ENCODE measurements at regions not wholly inside any gene's neighbourhood (a gene's known extent, or its start where the extent isn't known, plus 50 kb on each side); places are given as distances from the start of the nearest gene placed in this dataset.

- no peak for DNase-seq (ENCODE audit: low read depth, low spot score)
- H3K4me3 ChIP-seq (ENCODE audit: low read depth, low read length): no peak overlapping the region
- in situ Hi-C loops (cut with HindIII; ENCODE audit: low sequenced_read_pairs): no loop called here
- TF ChIP-seq, protein P1, sequence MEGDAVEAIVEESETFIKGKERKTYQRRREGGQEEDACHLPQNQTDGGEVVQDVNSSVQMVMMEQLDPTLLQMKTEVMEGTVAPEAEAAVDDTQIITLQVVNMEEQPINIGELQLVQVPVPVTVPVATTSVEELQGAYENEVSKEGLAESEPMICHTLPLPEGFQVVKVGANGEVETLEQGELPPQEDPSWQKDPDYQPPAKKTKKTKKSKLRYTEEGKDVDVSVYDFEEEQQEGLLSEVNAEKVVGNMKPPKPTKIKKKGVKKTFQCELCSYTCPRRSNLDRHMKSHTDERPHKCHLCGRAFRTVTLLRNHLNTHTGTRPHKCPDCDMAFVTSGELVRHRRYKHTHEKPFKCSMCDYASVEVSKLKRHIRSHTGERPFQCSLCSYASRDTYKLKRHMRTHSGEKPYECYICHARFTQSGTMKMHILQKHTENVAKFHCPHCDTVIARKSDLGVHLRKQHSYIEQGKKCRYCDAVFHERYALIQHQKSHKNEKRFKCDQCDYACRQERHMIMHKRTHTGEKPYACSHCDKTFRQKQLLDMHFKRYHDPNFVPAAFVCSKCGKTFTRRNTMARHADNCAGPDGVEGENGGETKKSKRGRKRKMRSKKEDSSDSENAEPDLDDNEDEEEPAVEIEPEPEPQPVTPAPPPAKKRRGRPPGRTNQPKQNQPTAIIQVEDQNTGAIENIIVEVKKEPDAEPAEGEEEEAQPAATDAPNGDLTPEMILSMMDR (IDR thresholded peaks at IDR 0.05; ENCODE audit: low read depth, low read length): no peak
Observed at GRCh38 chr7:114126095-114126494, 207.3 kb upstream of the PPP1R3A start.

- in situ Hi-C loops (cut with HindIII; ENCODE audit: low sequenced_read_pairs): no loop called here
- no peak overlapping the region for H3K4me3 ChIP-seq (ENCODE audit: low read depth, low read length)
- TF ChIP-seq, protein P1 (IDR thresholded peaks at IDR 0.05; ENCODE audit: low read depth, low read length): no peak
- no peak for DNase-seq (ENCODE audit: low read depth, low spot score)
Observed at GRCh38 chr7:114112806-114113205, 194.0 kb upstream of the PPP1R3A start.

DNA sequence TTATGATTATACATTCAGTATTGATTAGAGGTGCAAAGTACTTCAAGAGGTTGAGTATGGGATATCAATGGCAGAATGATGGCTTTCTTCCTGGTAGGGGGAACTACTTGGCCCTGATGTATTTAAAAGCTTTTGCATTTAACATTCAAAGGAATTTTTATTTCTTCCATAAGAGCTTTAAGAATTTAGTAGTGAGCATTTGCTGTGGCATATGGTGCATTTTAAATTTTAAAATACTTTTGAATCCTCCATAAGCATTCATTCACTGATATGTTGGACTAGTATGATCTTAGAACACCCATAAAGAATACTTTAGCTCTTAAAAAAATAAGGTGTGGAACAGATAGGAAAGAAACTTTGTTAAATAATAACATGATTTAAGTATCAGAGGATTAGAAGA, 191.9 kb upstream of the PPP1R3A start:
- in situ Hi-C loops (cut with HindIII; ENCODE audit: low sequenced_read_pairs): no loop called here
- TF ChIP-seq, protein P1 (IDR thresholded peaks at IDR 0.05; ENCODE audit: low read depth, low read length): no peak
- H3K4me3 ChIP-seq (ENCODE audit: low read depth, low read length): no peak overlapping the region
- DNase-seq (ENCODE audit: low read depth, low spot score): no peak

- no peak for DNase-seq (ENCODE audit: low read depth, low spot score)
- no peak overlapping the region for H3K4me3 ChIP-seq (ENCODE audit: low read depth, low read length)
- in situ Hi-C loops (cut with HindIII; ENCODE audit: low sequenced_read_pairs): no loop called here
- TF ChIP-seq, protein P1 (IDR thresholded peaks at IDR 0.05; ENCODE audit: low read depth, low read length): no peak
Observed at GRCh38 chr7:114109721-114110120, 190.9 kb upstream of the PPP1R3A start.

- TF ChIP-seq, protein P1 (IDR thresholded peaks at IDR 0.05; ENCODE audit: low read depth, low read length): no peak
- in situ Hi-C loops (cut with HindIII; ENCODE audit: low sequenced_read_pairs): no loop called here
- H3K4me3 ChIP-seq (ENCODE audit: low read depth, low read length): no peak overlapping the region
- DNase-seq (ENCODE audit: low read depth, low spot score): no peak
Observed at GRCh38 chr7:114109304-114109703, 190.5 kb upstream of the PPP1R3A start.

GRCh38 chr7:114108510-114108909, 189.7 kb upstream of the PPP1R3A start:
- TF ChIP-seq, protein P1 (IDR thresholded peaks at IDR 0.05; ENCODE audit: low read depth, low read length): no peak
- H3K4me3 ChIP-seq (ENCODE audit: low read depth, low read length): no peak overlapping the region
- in situ Hi-C loops (cut with HindIII; ENCODE audit: low sequenced_read_pairs): no loop called here
- no peak for DNase-seq (ENCODE audit: low read depth, low spot score)

- H3K4me3 ChIP-seq (ENCODE audit: low read depth, low read length): no peak overlapping the region
- no peak for DNase-seq (ENCODE audit: low read depth, low spot score)
- TF ChIP-seq, protein P1 (IDR thresholded peaks at IDR 0.05; ENCODE audit: low read depth, low read length): no peak
- in situ Hi-C loops (cut with HindIII; ENCODE audit: low sequenced_read_pairs): no loop called here
Observed at GRCh38 chr7:114107522-114107921, 188.7 kb upstream of the PPP1R3A start.
